Urothelium cell line (cell line): ENCODE measurements at regions not wholly inside any gene's neighbourhood (a gene's known extent, or its start where the extent isn't known, plus 50 kb on each side); places are given as distances from the start of the nearest gene placed in this dataset.

Experiments
- DNase-seq: peaks from one replicate; pipeline ENCODE4 v3.0.0; 2011; ENCODE audit warnings: low spot score, mixed read lengths
- FAIRE-seq: peaks from 2 replicates; lab custom pipeline; 2011; peaks lifted over from hg19 to GRCh38; lab: Jason Lieb, UNC

DNA sequence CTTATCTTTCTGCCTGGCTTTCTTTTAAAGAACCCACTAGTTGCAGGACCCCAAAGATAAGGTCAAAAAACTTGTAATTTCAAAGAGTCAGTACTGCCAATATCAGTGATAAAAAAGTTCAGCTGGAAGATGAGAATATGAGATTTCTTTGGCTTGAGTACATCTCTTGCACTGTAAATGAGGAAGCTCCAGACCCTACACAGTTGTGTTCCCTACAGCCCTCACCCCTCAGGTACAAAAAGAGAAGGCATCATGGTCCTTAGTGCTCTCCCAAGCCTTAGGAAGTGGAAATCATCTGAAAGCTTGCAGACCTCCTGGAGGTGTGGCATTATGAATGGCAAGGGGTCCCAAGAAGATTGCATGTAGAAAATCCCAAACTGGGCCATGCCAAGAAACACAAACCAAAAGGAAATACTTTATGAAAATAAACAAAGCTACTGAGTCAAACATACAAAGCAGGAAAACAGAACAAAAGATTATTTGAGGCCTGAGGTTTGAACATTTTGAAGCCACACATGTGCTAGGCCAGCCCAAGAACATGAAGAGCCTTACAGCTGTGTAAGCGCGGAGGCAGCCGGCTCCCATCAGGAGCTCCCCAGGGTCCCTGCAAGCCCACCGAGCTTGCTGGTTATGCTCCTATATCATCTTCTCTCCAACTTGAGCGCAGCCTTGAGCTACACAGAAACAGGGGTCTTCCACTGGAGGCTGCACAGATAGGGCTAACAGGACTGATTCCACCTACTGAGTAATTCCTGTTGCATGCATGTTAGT, 217.0 kb downstream of the OSR1 start:
- DNase-seq (no peak), FAIRE-seq (no peak)

DNA sequence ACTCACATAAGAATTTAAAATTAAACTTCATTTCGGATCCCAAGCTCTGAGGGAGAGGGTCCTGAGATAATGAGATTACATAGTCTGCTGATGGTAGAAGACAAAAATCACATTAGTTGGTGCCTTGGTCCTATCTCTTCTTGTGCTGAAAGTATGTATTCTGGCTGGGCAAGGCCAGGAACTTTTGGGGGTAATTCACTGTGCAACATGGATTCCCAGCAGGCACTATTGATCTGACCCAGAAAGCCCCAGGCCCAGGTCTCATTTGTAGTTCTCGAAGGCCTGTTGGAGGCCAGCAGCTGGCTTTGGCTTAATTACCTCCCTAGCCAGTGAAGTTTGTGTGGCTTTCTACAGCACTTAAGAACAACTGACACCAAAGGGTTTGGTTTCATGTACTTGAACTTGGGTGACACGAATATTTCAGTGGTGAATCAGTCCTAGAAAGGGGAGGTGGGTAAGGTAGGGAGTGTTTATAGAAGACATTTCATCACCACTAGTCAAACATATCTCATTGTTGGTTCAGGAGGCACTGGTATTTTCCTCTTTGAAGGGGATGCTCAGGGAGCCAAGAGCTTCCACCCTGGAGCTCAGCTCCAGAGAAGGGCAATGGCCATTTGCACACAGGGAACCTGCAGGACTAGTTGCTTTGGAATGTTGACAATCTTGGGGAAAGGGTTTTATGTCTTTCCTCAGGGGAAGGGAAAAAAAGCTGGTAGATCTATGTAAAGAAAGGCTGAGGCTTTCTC, 217.8 kb downstream of the OSR1 start:
- DNase-seq (peak; percentile 90), FAIRE-seq (peak; percentile 90)

DNA sequence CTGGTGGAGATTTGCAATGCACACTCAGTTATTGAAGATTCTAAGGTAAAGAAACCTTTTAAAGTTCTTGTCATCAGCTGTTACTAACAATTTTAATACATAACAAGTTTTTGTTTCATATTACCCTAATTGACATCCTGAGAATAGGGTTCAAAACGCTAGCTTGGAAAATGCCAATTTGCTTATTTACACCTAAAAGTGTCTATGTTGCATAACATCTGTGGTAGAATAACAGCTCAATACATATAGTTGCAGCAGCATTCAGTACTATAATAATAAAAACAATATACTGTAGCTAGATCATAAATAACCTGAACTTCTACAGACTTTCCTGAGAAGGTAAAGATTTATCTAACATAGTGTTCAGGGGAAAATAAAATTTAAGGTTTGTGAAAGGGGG, 219.0 kb downstream of the OSR1 start:
- FAIRE-seq (no peak), DNase-seq (no peak)

DNA sequence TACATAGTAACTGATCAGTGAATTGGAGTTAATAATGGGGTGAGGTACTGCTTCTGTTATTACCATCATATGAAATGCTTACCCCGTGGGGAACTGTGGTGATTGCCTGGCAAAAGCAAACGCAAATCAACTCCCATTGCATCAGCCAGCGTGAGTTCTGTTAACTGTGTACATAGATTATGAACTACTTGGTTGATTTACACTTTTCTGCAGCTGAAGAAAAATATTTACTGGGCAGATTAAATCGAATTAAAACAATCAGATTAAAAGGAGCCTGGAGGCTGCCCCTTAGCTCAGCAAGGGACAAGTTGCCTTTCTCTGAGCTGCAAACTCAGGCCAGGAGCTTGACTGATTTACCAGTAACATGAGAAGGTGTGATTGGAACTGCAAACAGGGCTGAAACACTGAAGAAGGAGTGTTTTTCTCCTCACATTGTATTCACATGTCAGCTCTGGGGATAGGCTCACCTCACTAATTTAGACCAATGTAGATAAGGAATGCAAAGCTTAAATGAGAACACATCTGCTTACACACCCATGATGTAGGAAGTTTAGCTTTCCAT, 220.1 kb downstream of the OSR1 start:
- FAIRE-seq, result no peak
- DNase-seq, result no peak

DNA sequence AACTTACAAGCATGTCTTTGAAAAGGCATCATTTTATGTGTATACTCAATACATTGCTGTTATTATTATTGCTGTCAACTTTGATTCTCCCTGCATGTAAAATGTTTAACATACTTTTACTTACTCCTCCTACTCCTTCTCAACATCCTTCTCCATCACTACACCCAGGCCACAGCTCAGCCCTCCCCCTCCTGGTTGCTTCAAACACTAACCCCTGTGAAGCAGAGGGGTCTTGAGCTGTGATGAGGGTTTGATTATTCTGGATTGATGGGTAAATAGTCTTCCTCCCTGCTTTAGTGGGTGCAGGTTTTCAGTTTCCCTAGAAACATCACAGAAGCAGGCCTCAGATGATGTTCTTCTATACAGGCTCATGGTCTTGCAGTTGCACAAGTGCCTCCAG, 221.0 kb downstream of the OSR1 start:
- DNase-seq (no peak), FAIRE-seq (no peak)

DNA sequence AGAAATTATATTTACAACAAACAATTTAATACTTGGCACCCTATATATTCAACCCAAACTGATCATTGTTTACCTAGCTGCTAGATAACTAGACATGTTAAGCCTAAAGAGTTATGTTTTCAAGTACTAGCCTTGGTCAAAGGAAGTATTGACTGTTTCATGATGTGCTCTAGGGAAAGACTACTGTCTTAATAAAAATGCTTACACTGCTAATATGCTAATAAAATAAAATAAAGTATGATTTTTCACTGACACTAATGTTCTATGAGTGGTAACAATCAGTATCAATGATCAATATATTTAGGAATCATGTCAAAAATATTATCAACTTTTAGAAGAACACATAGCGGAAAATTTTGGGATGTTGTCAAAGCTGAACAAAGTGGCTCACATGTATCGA, 225.5 kb downstream of the OSR1 start:
- FAIRE-seq, result no peak

DNA sequence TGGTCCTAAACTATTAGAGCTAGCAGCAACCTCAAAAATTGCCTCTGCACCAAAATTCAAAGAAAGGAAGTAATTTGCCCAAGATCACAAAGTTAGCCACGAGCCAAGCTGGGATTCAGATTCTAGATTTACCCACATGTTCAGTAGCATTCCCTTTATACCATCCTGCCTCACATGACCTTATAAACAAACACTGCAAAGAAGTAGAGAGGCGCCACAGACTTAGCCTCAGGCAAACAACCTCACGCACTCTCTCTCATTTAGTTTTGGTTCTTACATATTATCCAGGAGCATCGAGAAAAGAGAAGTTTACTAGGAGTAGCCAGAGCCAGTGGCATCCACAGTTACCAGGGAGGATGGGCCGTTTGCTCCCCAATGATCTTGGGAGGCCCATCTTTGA, 226.6 kb downstream of the OSR1 start:
- FAIRE-seq (no peak), DNase-seq (no peak)

More for the DNA sequence above, 225.5 kb downstream of the OSR1 start:
- DNase-seq, result no peak

DNA sequence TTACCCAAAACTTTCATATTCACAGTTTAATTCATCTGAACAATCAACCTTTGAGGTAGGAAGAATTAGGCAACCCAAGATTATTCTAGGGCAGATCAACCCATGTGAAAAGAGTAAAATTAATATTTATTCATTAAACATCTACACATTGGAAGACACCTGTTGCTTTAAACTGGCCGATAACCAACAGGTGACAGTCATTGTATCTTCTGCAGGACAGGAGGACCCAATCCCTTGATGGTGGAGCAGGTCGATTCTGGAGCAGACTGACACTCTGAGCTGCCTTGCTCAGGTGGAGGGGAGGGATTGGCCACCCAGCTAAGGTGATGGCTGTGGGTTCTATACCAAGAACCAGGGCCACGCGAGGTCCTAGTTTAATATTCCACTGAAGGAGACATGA, 230.3 kb downstream of the OSR1 start:
- DNase-seq (no peak), FAIRE-seq (no peak)

DNA sequence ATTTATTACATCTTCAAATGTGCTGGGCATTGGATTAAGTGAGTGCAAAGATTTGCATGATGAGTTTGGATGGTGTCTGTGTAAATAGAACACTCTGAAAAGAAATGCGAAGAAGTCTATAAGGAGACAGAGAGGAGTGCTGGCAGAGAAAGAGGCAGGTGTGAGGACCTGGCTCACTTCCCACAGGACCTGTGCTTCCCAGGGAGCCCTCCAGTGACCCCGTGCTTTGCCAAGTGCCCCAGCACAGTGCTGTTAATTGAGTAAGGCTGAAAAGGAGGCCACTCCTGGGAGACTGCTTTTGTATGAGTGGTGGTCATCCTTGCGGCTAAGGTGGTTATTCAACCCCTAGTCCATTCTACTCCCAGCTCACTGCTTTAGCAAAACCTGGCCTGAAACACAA, 230.8 kb downstream of the OSR1 start:
- DNase-seq, result no peak
- FAIRE-seq, result no peak

DNA sequence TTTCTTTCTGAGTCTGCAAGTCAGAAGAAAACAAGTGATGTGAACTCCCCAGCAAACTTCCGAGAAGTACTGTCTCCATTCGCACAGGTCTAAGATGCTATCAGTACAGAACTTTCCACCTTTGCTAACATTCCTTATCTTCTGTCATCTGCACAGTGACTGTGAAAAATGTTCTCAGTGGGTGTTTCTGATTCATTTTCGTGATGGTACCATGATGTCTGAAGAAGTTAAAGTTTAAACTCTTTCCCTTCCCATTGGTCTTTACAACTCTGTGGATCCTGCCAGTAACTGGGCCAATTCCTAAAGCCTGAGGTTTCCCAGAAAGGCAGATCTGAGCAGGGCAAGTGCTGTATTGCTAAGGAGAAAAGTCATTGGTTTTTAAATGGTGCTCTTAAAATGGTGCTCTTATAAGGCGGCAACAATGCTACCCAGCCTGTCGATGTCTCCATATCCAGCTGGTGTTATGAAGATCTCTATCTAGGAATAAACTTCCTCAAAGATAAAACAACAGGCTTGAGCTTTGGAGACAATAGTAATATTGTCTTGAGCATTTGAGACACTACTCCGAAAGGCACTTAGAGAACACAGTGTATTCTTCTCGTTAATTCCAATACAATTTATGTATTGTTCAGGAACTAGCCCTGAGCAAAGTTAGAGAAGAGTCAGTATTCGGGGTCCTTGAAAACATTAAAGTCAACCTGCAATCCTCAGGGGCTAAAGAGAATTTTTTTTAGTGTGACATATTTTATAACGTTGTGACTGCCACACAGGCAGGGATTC, 232.3 kb downstream of the OSR1 start:
- FAIRE-seq (no peak), DNase-seq (no peak)

DNA sequence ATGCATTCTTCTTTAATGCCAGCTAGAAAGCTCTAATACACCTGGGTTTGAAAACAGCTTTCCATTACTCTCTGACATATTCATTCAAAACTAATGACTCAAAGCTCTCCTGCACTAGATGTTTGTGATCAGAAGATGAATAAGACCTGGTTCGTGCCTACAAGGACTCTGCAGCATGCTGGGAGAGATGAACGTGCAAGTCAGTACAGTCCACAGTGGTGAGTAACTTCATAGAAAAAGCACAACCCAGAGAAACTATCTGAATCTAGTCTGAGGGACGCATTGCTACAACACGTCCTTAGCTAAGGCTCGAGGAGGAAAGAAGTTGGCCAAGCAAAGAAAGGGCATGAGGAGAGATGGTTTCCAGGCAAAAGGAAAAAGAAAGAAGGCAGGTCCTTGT, 234.3 kb downstream of the OSR1 start:
- peak; percentile 27 for DNase-seq
- FAIRE-seq, result no peak

DNA sequence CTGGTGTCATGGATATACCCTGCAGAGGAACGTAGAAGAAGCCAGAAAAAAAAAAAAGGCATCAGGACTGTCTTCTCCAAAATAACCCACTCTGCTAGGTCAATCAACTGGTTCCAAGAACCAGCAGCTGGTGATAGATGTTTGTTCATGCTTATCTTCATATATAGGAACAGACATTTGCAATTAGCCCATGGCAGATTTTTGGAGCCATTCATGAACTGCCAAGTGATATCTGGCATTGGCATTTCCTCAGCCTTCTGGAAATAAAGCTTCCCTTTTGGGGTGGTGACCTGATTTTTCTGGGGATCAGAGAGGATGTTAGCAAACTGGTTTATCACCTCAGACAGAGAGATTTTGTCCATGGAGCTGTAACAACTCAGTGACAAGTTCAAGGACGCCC, 234.9 kb downstream of the OSR1 start:
- DNase-seq, result no peak
- FAIRE-seq, result no peak

DNA sequence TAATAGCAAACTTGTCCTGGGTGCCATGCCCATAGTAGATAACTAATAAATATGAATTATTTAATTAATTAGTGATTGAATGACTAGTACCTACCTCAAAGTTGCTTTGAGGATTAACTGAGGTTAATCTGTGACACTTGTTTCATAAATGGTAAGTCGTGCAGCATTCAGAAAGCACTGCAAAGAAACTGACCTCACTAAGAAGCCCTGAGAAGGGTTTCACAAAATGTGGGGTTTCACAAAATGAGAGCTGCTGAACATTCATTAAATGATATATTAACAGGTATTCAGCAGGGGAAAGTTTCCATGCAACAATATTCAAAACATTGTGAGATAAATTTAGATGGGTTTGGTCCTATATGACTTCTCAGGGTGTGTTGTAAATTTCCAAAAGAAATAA, 236.2 kb downstream of the OSR1 start:
- FAIRE-seq (no peak), DNase-seq (no peak)

DNA sequence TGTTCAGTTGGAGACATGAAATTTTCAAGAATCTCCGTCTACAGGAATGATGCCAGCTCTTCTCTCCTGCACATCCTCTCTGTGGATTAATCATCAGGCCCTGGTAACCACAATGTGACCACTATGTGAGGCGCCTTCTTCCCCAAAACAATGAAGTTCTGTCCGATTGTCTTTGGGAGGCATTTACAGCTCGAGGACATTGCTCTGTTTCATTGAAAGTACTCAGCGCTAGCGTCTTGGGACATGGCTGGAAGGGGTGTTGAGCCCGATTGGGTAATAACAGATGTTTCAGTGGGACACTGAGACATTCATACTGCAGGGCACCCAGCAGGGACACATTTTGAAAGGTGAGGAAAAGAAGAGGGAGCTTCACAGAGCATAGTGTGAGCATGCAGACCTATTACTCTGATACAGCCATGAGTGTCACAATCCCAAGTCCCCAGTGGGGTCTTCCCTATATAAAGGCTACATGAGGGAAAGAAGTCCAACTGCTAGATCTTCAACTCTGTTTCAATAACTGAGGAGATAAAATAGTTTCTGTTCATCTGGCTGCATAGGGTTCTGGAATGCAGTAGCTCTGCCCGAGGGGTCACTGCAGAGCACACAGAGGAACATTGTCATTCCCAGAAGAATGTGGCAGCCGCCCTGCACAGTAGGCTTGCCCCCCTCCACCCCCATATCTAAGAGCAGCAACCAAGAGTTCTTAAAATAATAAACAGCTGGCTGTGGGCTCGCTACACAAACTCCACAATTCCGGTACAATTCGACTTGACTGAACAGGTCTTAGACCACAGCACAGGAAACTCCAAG, 237.3 kb downstream of the OSR1 start:
- peak; percentile 78 for FAIRE-seq
- DNase-seq, result peak; percentile 91

DNA sequence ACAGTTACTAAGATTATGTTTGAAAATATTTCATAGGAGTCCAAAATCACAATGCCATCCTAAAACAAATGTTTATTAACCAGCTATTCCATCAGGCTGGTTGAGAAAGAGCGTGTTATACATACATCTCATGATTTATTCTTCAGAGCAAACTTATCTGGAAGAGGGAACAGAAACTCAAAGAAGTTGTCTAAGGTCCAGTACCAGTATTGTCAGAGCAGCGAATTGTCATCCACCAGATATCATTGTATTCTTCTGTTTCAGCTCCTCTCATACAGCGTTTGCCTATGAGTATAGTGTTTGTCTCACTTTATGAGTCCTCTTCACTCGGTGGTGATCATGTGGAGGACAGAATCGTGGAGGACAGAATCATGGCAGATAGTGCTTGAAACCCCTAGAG, 238.2 kb downstream of the OSR1 start:
- FAIRE-seq (no peak), DNase-seq (no peak)

DNA sequence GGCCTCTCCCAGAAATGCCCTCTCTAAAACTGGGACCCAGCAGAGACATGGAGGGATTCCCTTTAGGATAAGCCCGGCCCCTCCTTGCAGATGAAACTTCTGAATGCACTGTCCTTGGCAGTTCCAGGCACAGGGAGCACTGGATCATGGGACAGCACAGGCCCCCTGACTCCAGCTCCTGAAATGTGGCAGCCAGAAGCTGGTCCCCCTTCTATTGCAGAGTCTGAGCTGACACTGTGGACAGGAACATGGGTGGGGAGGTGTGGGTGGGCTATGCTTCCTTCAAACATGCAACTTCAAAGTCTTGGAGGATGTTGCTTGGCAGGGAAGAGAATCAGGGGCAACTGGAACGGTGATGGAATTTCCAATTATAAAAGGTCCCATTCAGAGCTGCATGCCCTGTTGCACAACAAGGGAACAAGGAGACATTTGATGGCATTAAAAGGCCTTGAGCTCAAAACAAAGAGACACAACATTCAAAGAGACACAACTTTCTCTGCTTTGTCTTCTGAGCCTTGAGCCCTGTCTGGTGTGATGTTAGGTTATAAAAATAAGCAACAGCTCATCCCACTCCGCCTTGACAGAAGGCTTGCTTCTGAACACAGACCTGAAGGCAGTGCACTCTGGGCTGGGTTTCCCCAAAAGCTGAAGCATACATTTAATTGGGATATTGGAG, 239.0 kb downstream of the OSR1 start:
- no peak for FAIRE-seq
- no peak for DNase-seq

DNA sequence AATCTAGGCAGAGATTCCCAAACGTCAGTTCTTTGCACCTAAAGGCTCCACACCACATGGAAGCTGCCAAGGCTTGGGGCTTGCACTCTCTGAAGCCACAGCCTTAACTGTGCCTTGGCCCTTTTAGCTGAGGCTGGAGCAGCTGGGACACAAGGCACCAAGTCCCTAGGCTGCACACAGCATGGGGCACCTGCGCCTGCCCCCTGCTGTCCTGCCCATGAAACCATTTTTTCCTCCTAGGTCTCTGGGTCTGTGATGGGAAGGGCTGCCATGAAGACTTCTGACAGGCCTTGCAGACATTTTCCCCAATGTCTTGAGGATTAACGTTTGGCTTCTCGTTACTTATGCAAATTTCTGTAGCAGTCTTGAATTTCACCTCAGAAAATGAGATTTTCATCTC, 241.5 kb downstream of the OSR1 start:
- DNase-seq (no peak), FAIRE-seq (no peak)

DNA sequence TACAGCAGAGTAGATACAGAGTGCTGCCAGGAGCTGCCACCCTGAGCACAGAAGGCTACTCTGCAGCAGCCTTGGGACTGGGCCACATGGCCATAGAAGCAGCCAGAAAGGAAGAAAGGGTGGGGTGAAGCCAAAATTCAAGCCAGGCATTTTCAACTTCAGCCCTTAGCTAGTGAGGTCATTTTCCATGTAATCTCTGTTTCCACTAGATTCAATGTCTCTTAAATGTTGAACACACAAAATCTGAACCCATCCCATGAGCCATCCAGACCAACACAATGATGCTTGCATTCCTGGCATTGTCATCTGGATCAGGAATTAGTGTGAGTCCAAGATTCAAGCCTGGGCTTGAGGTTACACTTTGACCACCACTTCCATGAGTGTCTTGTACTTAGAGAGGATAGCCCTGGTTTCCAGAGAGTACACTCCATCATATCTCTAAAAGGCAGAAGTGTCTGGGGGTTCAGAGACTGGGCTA, 243.6 kb downstream of the OSR1 start:
- DNase-seq (no peak), FAIRE-seq (peak; percentile 30)

DNA sequence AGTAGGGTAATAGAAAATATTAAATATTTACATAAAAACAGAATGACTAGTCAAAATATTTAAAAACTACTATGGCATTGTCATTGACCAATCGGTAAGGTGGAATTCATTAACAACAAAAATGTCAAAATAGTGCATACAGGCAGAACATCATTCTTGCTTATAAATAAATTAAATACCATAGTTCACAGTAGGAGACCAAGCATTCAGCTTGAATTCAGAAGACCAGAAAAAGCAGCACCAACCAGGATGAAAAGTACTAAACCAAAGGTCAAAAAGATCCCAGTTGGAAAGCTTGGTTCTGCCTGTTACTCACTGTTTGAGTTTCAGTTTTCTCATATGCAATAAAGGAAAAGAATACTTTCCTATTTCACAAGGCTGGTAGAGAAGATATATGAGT, 244.3 kb downstream of the OSR1 start:
- no peak for FAIRE-seq
- DNase-seq, result no peak

DNA sequence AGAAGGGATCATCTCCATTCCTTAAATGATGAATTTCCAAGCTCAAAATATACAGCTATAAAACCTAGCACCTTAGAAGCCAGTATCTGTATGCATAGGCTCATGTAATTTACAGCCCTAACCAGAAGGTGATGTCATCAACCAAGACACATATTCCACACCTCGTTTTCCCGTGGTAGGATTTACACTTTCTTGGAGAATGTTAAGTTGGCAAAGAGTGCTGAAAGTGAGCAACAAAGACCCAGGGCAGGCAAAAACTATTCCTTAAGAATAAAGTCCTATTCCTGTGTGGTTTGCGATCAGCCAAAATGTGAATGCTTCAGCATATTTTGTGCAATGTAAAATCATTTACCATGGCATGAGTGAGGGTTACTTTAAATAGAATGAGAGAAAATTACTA, 247.1 kb downstream of the OSR1 start:
- DNase-seq (no peak), FAIRE-seq (peak; percentile 13)
